ENCODE measurements at regions not wholly inside any gene's neighbourhood (a gene's known extent, or its start where the extent isn't known, plus 50 kb on each side); places are given as distances from the start of the nearest gene placed in this dataset.

- TF ChIP-seq NR2F2 (IDR thresholded peaks at IDR 0.05) (peak; percentile 34), RAD21 (IDR thresholded peaks at IDR 0.05) (peak in 1 of 2 donors; percentile 4)
- TF ChIP-seq, protein P1, sequence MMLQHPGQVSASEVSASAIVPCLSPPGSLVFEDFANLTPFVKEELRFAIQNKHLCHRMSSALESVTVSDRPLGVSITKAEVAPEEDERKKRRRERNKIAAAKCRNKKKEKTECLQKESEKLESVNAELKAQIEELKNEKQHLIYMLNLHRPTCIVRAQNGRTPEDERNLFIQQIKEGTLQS (IDR thresholded peaks at IDR 0.05) = no peak
- Histone ChIP-seq H3K4me1 (ENCODE audit: control insufficient read depth in 4 of 4, insufficient read depth in 4 of 4, low read length in 3 of 4) (no peaks in the 10 kb centered on the region), H3K9me3 (ENCODE audit: control insufficient read depth in 4 of 4, low read length in 3 of 4) (no peaks in the 10 kb centered on the region), H3K4me3 (ENCODE audit: low read depth in 1 of 3, low read length in 3 of 3) (no peak overlapping the region), H3K27me3 (ENCODE audit: control insufficient read depth in 4 of 4, insufficient read depth in 4 of 4, low read length in 3 of 4) (no peaks in the 10 kb centered on the region), H3K27ac (ENCODE audit: low read depth in 1 of 2, low read length in 2 of 2) (peak overlapping the region; percentile 26 to 39), H3K9ac (ENCODE audit: low read depth in 1 of 2, low read length in 2 of 2) (no peak overlapping the region), H3K36me3 (ENCODE audit: control insufficient read depth in 4 of 4, insufficient read depth in 3 of 4, low read depth in 1 of 4, low read length in 3 of 4) (no peaks in the 10 kb centered on the region)
- WGBS = 65% methylated on average over 1 of the region's 1 CpG
- no peak for DNase-seq (ENCODE audit: low spot score)
Observed at GRCh38 chr1:94729267-94729666, 90.9 kb upstream of the SLC44A3 start.

DNA sequence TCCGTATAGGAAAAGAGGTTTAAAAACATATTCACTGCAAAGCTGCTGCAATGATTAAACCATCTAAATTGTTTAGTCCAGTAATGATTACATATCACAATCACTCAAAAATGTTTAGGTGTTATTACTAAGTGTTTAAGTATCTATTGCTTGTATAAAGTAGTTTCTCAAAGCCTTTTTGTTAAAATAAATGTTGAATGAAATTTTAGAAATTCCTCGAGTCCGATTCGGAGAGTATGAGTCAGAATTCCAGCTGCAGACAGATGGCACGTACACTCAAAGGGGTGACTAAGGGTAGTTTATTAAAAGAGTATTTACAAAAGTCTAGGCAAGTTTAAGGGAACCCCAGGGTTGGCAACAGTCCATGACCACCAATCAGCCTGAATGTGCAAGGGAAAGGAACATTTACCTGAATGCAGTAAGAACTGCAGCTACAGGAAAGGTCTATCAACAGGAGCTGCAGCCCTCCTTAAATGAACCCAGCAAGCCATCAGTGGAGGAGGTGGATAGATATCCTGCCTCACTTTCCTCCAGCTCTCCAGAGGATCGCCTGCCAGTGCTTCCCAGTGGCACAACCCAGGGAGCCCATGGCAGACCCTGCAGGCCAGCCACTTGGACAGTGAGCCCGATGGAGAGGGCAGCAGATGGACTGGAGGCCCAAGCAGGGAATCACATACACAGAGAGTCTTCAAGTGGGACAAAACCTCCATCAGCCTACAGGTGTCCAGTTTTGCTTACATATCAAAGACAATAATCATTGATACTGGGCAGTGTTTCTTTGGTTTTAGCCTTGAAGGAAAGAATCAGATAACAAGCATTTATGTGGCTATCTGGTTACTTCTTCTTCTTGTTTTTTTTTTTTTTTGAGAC, 92.1 kb upstream of the SLC44A3 start:
- Histone ChIP-seq H3K27ac (ENCODE audit: low read depth in 1 of 2, low read length in 2 of 2) (no peak overlapping the region), H3K4me3 (ENCODE audit: low read depth in 1 of 3, low read length in 3 of 3) (no peak overlapping the region), H3K27me3 (ENCODE audit: control insufficient read depth in 4 of 4, insufficient read depth in 4 of 4, low read length in 3 of 4) (no peaks in the 10 kb centered on the region), H3K9me3 (ENCODE audit: control insufficient read depth in 4 of 4, low read length in 3 of 4) (no peaks in the 10 kb centered on the region), H3K36me3 (ENCODE audit: control insufficient read depth in 4 of 4, insufficient read depth in 3 of 4, low read depth in 1 of 4, low read length in 3 of 4) (no peaks in the 10 kb centered on the region), H3K9ac (ENCODE audit: low read depth in 1 of 2, low read length in 2 of 2) (no peak overlapping the region), H3K4me1 (ENCODE audit: control insufficient read depth in 4 of 4, insufficient read depth in 4 of 4, low read length in 3 of 4) (no peaks in the 10 kb centered on the region)
- TF ChIP-seq, protein P1 (IDR thresholded peaks at IDR 0.05) = no peak
- TF ChIP-seq SP1 (IDR thresholded peaks at IDR 0.05) (no peak), FOXA1 (IDR thresholded peaks at IDR 0.05) (no peak)
- WGBS = 83% methylated on average over 7 of the region's 7 CpGs
- no peak for DNase-seq (ENCODE audit: low spot score)

GRCh38 chr1:94726981-94727685, 93.0 kb upstream of the SLC44A3 start:
- Histone ChIP-seq H3K4me1 (ENCODE audit: control insufficient read depth in 4 of 4, insufficient read depth in 4 of 4, low read length in 3 of 4) (no peaks in the 10 kb centered on the region), H3K27ac (ENCODE audit: low read depth in 1 of 2, low read length in 2 of 2) (no peak overlapping the region), H3K27me3 (ENCODE audit: control insufficient read depth in 4 of 4, insufficient read depth in 4 of 4, low read length in 3 of 4) (no peaks in the 10 kb centered on the region), H3K4me3 (ENCODE audit: low read depth in 1 of 3, low read length in 3 of 3) (no peak overlapping the region), H3K9ac (ENCODE audit: low read depth in 1 of 2, low read length in 2 of 2) (no peak overlapping the region), H3K36me3 (ENCODE audit: control insufficient read depth in 4 of 4, insufficient read depth in 3 of 4, low read depth in 1 of 4, low read length in 3 of 4) (no peaks in the 10 kb centered on the region), H3K9me3 (ENCODE audit: control insufficient read depth in 4 of 4, low read length in 3 of 4) (no peaks in the 10 kb centered on the region)
- no peak for DNase-seq (ENCODE audit: low spot score)
- TF ChIP-seq SP1 (IDR thresholded peaks at IDR 0.05) = no peak
- TF ChIP-seq FOXA1 (IDR thresholded peaks at IDR 0.05) = no peak
- no peak for TF ChIP-seq HNF4A (conservative IDR thresholded peaks at IDR 0.05)
- no peak for TF ChIP-seq TAF1 (conservative IDR thresholded peaks at IDR 0.05)
- no peak for TF ChIP-seq RAD21 (IDR thresholded peaks at IDR 0.05)
- TF ChIP-seq GABPA (IDR thresholded peaks at IDR 0.05 in 1 of 2, conservative IDR thresholded peaks at IDR 0.05 in 1 of 2) = no peak
- TF ChIP-seq YY1 (IDR thresholded peaks at IDR 0.05) = no peak
- TF ChIP-seq ZBTB33 (IDR thresholded peaks at IDR 0.05) = no peak
- TF ChIP-seq FOXA2 (IDR thresholded peaks at IDR 0.05) = no peak
- TF ChIP-seq NR2F2 (IDR thresholded peaks at IDR 0.05) = no peak
- TF ChIP-seq, protein P1 (IDR thresholded peaks at IDR 0.05) = no peak
- no peak for TF ChIP-seq HNF4G (IDR thresholded peaks at IDR 0.05)
- TF ChIP-seq, protein P2, sequence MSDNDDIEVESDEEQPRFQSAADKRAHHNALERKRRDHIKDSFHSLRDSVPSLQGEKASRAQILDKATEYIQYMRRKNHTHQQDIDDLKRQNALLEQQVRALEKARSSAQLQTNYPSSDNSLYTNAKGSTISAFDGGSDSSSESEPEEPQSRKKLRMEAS (IDR thresholded peaks at IDR 0.05) = no peak
- WGBS = 89% methylated on average over 6 of the region's 6 CpGs

Measured in liver (tissue), 7 donors.